BLaER1 (cell line): ENCODE measurements at regions not wholly inside any gene's neighbourhood (a gene's known extent, or its start where the extent isn't known, plus 50 kb on each side); places are given as distances from the start of the nearest gene placed in this dataset.

ENCODE experiments used
- H3K27ac ChIP-seq: shearing (Covaris generic); formaldehyde crosslinking; 2 replicates; pipeline ENCODE4 v1.8.1; 2022
- H3K27me3 ChIP-seq: shearing (Covaris generic); formaldehyde crosslinking; 2 replicates; pipeline ENCODE4 v1.8.1; 2022
- H3K36me3 ChIP-seq: shearing (Covaris generic); formaldehyde crosslinking; 2 replicates; pipeline ENCODE4 v1.8.1; 2022
- H3K4me1 ChIP-seq: shearing (Covaris generic); formaldehyde crosslinking; 2 replicates; pipeline ENCODE4 v1.8.1; 2022
- H3K4me2 ChIP-seq: shearing (Covaris generic); formaldehyde crosslinking; 2 replicates; pipeline ENCODE4 v1.8.1; 2022
- H3K4me3 ChIP-seq: shearing (Covaris generic); formaldehyde crosslinking; 2 replicates; pipeline ENCODE4 v1.8.1; 2022
- H3K9ac ChIP-seq: shearing (Covaris generic); formaldehyde crosslinking; 2 replicates; pipeline ENCODE4 v1.8.1; 2022
- H3K9me3 ChIP-seq: shearing (Covaris generic); formaldehyde crosslinking; 2 replicates; pipeline ENCODE4 v1.8.1; 2022
- H4K20me1 ChIP-seq: shearing (Covaris generic); formaldehyde crosslinking; 2 replicates; pipeline ENCODE4 v1.8.1; 2022
- Cebpa-rat ChIP-seq: shearing (Covaris generic); IDR thresholded peaks from 2 replicates; pipeline ENCODE4 v1.8.1; 2022

- Histone ChIP-seq H3K9me3 (no peaks in the 10 kb centered on the region), H3K27ac (no peak overlapping the region), H4K20me1 (no peaks in the 10 kb centered on the region), H3K36me3 (no peaks in the 10 kb centered on the region), H3K4me1 (peaks cover 7% of the 10 kb centered on the region), H3K4me2 (no peak overlapping the region), H3K4me3 (no peak overlapping the region), H3K9ac (no peak overlapping the region), H3K27me3 (no peaks in the 10 kb centered on the region)
- TF ChIP-seq Cebpa-rat: no peak
Measured at GRCh38 chr20:21569586-21569985, 55.7 kb upstream of the NKX2-2 start.

- Histone ChIP-seq H3K36me3 (no peaks in the 10 kb centered on the region), H3K27ac (no peak overlapping the region; the same call in 1 of the 2 replicates), H4K20me1 (no peaks in the 10 kb centered on the region), H3K4me2 (peak overlapping the region; percentile 67), H3K9me3 (peaks cover 6% of the 10 kb centered on the region; the same call in 1 of the 2 replicates), H3K9ac (no peak overlapping the region), H3K4me1 (peaks cover 20% of the 10 kb centered on the region), H3K27me3 (no peaks in the 10 kb centered on the region), H3K4me3 (no peak overlapping the region)
- no peak for TF ChIP-seq Cebpa-rat
Measured at GRCh38 chr20:21564127-21564773, 50.4 kb upstream of the NKX2-2 start.
